ENCODE measurements at regions not wholly inside any gene's neighbourhood (a gene's known extent, or its start where the extent isn't known, plus 50 kb on each side); places are given as distances from the start of the nearest gene placed in this dataset.

- H3K4me3 ChIP-seq (replicated peaks; ENCODE audit: low read depth, low read length), result no peak overlapping the region
- DNase-seq (ENCODE audit: low read depth), result no peak
- TF ChIP-seq, protein P1, sequence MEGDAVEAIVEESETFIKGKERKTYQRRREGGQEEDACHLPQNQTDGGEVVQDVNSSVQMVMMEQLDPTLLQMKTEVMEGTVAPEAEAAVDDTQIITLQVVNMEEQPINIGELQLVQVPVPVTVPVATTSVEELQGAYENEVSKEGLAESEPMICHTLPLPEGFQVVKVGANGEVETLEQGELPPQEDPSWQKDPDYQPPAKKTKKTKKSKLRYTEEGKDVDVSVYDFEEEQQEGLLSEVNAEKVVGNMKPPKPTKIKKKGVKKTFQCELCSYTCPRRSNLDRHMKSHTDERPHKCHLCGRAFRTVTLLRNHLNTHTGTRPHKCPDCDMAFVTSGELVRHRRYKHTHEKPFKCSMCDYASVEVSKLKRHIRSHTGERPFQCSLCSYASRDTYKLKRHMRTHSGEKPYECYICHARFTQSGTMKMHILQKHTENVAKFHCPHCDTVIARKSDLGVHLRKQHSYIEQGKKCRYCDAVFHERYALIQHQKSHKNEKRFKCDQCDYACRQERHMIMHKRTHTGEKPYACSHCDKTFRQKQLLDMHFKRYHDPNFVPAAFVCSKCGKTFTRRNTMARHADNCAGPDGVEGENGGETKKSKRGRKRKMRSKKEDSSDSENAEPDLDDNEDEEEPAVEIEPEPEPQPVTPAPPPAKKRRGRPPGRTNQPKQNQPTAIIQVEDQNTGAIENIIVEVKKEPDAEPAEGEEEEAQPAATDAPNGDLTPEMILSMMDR (IDR thresholded peaks at IDR 0.05; ENCODE audit: low read length, missing control alignments), result no peak
Measured at GRCh38 chr2:207269038-207269437, 103.3 kb upstream of the KLF7 start.

DNA sequence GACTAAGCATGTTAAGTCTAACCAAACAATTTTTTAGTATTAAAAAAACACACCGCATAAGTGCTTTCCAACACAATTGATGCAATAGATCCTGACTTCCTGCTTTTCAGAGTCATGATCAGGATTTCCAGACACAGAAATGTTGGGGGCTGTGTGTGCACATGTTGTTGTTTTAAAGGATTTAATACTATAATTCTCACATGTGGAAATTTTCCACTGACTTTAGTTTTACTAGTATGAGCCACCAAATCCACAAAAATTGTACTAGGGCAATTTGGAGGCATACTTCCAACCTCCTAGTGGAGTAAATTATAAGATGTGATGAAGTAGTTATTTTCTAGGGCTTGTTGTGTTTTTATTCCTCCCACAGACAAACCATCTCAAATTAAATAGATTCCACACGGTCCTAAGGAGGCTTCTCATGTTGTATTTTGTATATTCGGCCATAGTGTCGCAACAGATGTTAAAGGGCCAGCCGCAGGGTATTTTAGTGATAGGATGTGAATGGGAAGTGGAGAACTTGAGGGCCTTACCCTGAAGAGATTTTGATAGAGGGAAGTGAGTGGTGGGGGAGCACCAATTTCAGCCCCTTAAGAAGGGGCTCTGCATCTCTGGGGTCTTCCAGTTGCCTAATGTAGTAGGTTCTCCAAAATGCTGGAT is 108.9 kb upstream of the KLF7 start:
- TF ChIP-seq, protein P1 (IDR thresholded peaks at IDR 0.05; ENCODE audit: low read length, missing control alignments), result no peak
- no peak overlapping the region for H3K4me3 ChIP-seq (replicated peaks; ENCODE audit: low read depth, low read length)
- DNase-seq (ENCODE audit: low read depth), result peak; percentile 27

- TF ChIP-seq, protein P1 (IDR thresholded peaks at IDR 0.05; ENCODE audit: low read length, missing control alignments), result no peak
- DNase-seq (ENCODE audit: low read depth), result no peak
- no peak overlapping the region for H3K4me3 ChIP-seq (replicated peaks; ENCODE audit: low read depth, low read length)
Measured at GRCh38 chr2:207275779-207276178, 110.0 kb upstream of the KLF7 start.

DNA sequence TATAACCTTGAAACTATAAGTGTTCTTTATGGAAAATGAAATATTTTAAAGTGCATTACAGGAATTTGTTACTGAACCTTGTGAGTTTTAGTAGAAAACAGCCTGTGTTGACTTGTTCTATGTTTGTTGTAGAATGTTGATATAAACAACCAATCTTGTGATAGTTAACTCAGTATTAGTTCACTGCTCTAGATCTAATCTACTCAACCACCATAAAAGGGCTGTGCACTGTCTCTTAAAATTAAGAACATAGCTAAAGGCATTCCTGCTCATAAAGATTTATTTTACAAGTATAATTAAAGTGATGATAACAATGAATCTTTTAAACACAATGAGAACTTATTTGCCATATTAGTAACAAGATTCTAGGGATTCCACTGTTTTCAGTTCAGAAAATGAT is 110.5 kb upstream of the KLF7 start:
- DNase-seq (ENCODE audit: low read depth), result no peak
- H3K4me3 ChIP-seq (replicated peaks; ENCODE audit: low read depth, low read length), result no peak overlapping the region
- TF ChIP-seq, protein P1 (IDR thresholded peaks at IDR 0.05; ENCODE audit: low read length, missing control alignments), result no peak

DNA sequence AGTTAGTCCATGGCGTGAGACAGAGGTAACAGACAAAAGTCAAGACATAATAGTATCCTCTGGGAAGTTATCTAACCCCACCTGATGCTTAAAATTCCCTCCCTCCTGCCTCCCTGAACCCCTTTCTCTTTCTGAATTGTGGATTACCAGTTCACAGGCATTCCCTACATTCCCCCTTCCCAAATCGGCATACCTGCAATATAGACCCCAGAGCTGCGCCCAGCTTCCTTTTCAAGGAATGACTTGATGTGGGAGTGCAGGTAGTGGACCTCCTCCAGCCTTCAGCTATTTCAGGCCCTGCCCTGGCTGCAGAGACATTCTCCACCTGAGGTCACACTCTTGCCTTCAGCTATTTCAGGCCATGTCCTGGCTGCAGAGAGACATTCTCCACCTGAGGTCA is 111.1 kb upstream of the KLF7 start:
- no peak overlapping the region for H3K4me3 ChIP-seq (replicated peaks; ENCODE audit: low read depth, low read length)
- TF ChIP-seq, protein P1 (IDR thresholded peaks at IDR 0.05; ENCODE audit: low read length, missing control alignments), result no peak
- no peak for DNase-seq (ENCODE audit: low read depth)

- H3K4me3 ChIP-seq (replicated peaks; ENCODE audit: low read depth, low read length), result no peak overlapping the region
- no peak for DNase-seq (ENCODE audit: low read depth)
- TF ChIP-seq, protein P1 (IDR thresholded peaks at IDR 0.05; ENCODE audit: low read length, missing control alignments), result no peak
Measured at GRCh38 chr2:207279520-207279919, 113.8 kb upstream of the KLF7 start.

- DNase-seq (ENCODE audit: low read depth), result no peak
- TF ChIP-seq, protein P1 (IDR thresholded peaks at IDR 0.05; ENCODE audit: low read length, missing control alignments), result no peak
- no peak overlapping the region for H3K4me3 ChIP-seq (replicated peaks; ENCODE audit: low read depth, low read length)
Measured at GRCh38 chr2:207281436-207281835, 115.7 kb upstream of the KLF7 start.
